ENCODE measurements at regions not wholly inside any gene's neighbourhood (a gene's known extent, or its start where the extent isn't known, plus 50 kb on each side); places are given as distances from the start of the nearest gene placed in this dataset.

- DNase-seq: no peak
Measured at GRCh38 chr2:235373171-235373570, 120.7 kb upstream of the AGAP1 start.

- DNase-seq: no peak
Measured at GRCh38 chr2:235377176-235377575, 116.7 kb upstream of the AGAP1 start.

- DNase-seq: no peak
Measured at GRCh38 chr2:235378246-235378645, 115.6 kb upstream of the AGAP1 start.

- DNase-seq: no peak
Measured at GRCh38 chr2:235378944-235379343, 114.9 kb upstream of the AGAP1 start.

- no peak for DNase-seq
Measured at GRCh38 chr2:235381261-235381912, 112.5 kb upstream of the AGAP1 start.

- DNase-seq: no peak
Measured at GRCh38 chr2:235382179-235382578, 111.7 kb upstream of the AGAP1 start.

GRCh38 chr2:235382601-235383000, 111.2 kb upstream of the AGAP1 start:
- DNase-seq: no peak

- no peak for DNase-seq
Measured at GRCh38 chr2:235383272-235383843, 110.5 kb upstream of the AGAP1 start.

GRCh38 chr2:235384624-235385023, 109.2 kb upstream of the AGAP1 start:
- DNase-seq: no peak

- DNase-seq: no peak
Measured at GRCh38 chr2:235389626-235390025, 104.2 kb upstream of the AGAP1 start.

- peak; percentile 92 for DNase-seq
Measured at GRCh38 chr2:235390108-235390815, 103.6 kb upstream of the AGAP1 start.

GRCh38 chr2:235390816-235391194, 103.0 kb upstream of the AGAP1 start:
- DNase-seq: no peak

- no peak for DNase-seq
Measured at GRCh38 chr2:235391921-235392615, 101.8 kb upstream of the AGAP1 start.

- no peak for DNase-seq
Measured at GRCh38 chr2:235394278-235394828, 99.5 kb upstream of the AGAP1 start.

GRCh38 chr2:235396071-235396846, 97.6 kb upstream of the AGAP1 start:
- no peak for DNase-seq

- DNase-seq: no peak
Measured at GRCh38 chr2:235398321-235398720, 95.5 kb upstream of the AGAP1 start.

- no peak for DNase-seq
Measured at GRCh38 chr2:235399895-235400294, 93.9 kb upstream of the AGAP1 start.

- DNase-seq: no peak
Measured at GRCh38 chr2:235402422-235402821, 91.4 kb upstream of the AGAP1 start.

- DNase-seq: no peak
Measured at GRCh38 chr2:235405612-235406361, 88.1 kb upstream of the AGAP1 start.

- no peak for DNase-seq
Measured at GRCh38 chr2:235406430-235406829, 87.4 kb upstream of the AGAP1 start.

GRCh38 chr2:235411905-235412485, 81.8 kb upstream of the AGAP1 start:
- DNase-seq: no peak

- no peak for DNase-seq
Measured at GRCh38 chr2:235413064-235413463, 80.8 kb upstream of the AGAP1 start.
